H1 (cell line): ENCODE measurements at regions not wholly inside any gene's neighbourhood (a gene's known extent, or its start where the extent isn't known, plus 50 kb on each side); places are given as distances from the start of the nearest gene placed in this dataset.

Experiments used
- CTCF ChIA-PET: fragments of 300-600 bp; sonication (Branson Sonifier 250); formaldehyde crosslinking; loops from one replicate; lab custom pipeline; 2021; ENCODE audit not compliant: partially characterized antibody; lab: Charles Lee
- POLR2A ChIA-PET: fragments of 300-600 bp; sonication (Branson Sonifier 250); formaldehyde crosslinking; loops from one replicate; lab custom pipeline; 2021; ENCODE audit warnings: inconsistent platforms; ENCODE audit not compliant: partially characterized antibody; lab: Charles Lee
- DNase-seq, 2 experiments: peaks; one replicate each; pipeline versions ENCODE4 v3.0.0 to v3.0.0-alpha.2; 2010 to 2022; ENCODE audit warnings: low spot score in 2 of 2, low read depth in 1 of 2, mixed read lengths in 1 of 2
- FAIRE-seq: peaks from 2 replicates; lab custom pipeline; 2011; peaks lifted over from hg19 to GRCh38; lab: Jason Lieb, UNC
- H2AFZ ChIP-seq: 2 replicates; pipeline ENCODE4 v1.8.1; 2012; ENCODE audit warnings: low read length, inconsistent platforms
- H2AK5ac ChIP-seq: 2 replicates; pipeline ENCODE4 v1.6.1; 2013; ENCODE audit warnings: low read depth, low read length
- H2BK120ac ChIP-seq: replicated peaks from 2 replicates; pipeline ENCODE3; 2013; ENCODE audit warnings: low read depth, low read length, inconsistent platforms
- H2BK12ac ChIP-seq: 2 replicates; pipeline ENCODE4 v1.6.1; 2013; ENCODE audit warnings: low read depth, low read length
- H2BK15ac ChIP-seq: 2 replicates; pipeline ENCODE4 v1.6.1; 2013; ENCODE audit warnings: low read length
- H2BK20ac ChIP-seq: 2 replicates; pipeline ENCODE4 v1.6.1; 2013; ENCODE audit warnings: low read length
- H2BK5ac ChIP-seq: 2 replicates; pipeline ENCODE4 v1.6.1; 2013; ENCODE audit warnings: low read depth, low read length
- H3K14ac ChIP-seq: 2 replicates; pipeline ENCODE4 v1.6.1; 2013; ENCODE audit warnings: inconsistent platforms; ENCODE audit not compliant: insufficient read length
- H3K18ac ChIP-seq: 2 replicates; pipeline ENCODE4 v1.6.1; 2013; ENCODE audit warnings: low read length; ENCODE audit errors: extremely low read depth
- H3K23ac ChIP-seq: 2 replicates; pipeline ENCODE4 v1.6.1; 2013; ENCODE audit warnings: inconsistent platforms; ENCODE audit not compliant: insufficient read length
- H3K23me2 ChIP-seq: 2 replicates; pipeline ENCODE4 v1.6.1; 2013; ENCODE audit warnings: low read depth, low read length
- H3K27ac ChIP-seq: 2 replicates; pipeline ENCODE4 v1.6.1; 2011; ENCODE audit warnings: low read depth, low read length, inconsistent platforms
- H3K27me3 ChIP-seq, 4 experiments: replicated peaks in 1 of 4; 1 replicate in 1 of 4; 2 replicates in 3 of 4; pipeline versions ENCODE4 v1.6.1 to v1.8.1; 2011 to 2013; ENCODE audit warnings: low read length in 3 of 4, mild to moderate bottlenecking in 3 of 4, inconsistent platforms in 2 of 4, mixed read lengths in 2 of 4, moderate library complexity in 1 of 4; ENCODE audit not compliant: control insufficient read depth in 3 of 4, insufficient read depth in 3 of 4; ENCODE audit errors: extremely low read depth in 1 of 4
- H3K36me3 ChIP-seq, 4 experiments: 2 replicates each; pipeline versions ENCODE4 v1.6.1 to v1.8.1; 2011 to 2013; ENCODE audit warnings: mild to moderate bottlenecking in 4 of 4, low read length in 3 of 4, moderate library complexity in 2 of 4, control low read depth in 1 of 4, inconsistent platforms in 1 of 4; ENCODE audit not compliant: insufficient read depth in 4 of 4, control insufficient read depth in 2 of 4
- H3K4ac ChIP-seq: replicated peaks from 2 replicates; pipeline ENCODE3; 2013; ENCODE audit warnings: low read length, low read depth, mixed read lengths, inconsistent platforms; ENCODE audit not compliant: insufficient read length
- H3K4me1 ChIP-seq, 4 experiments: replicated peaks in 1 of 4; 1 replicate in 1 of 4; 2 replicates in 3 of 4; pipeline versions ENCODE4 v1.6.1 to v1.8.1; 2011 to 2013; ENCODE audit warnings: low read length in 3 of 4, inconsistent platforms in 2 of 4, mixed read lengths in 1 of 4; ENCODE audit not compliant: insufficient read depth in 4 of 4, control insufficient read depth in 3 of 4
- H3K4me2 ChIP-seq, 2 experiments: 2 replicates each; pipeline versions ENCODE4 v1.6.1 to v1.8.1; 2011 to 2013; ENCODE audit warnings: low read depth in 2 of 2, low read length in 2 of 2, control low read depth in 1 of 2, inconsistent platforms in 1 of 2, mild to moderate bottlenecking in 1 of 2; ENCODE audit not compliant: insufficient read depth in 1 of 2
- H3K4me3 ChIP-seq, 4 experiments: fragments of 200-600, 300-600 bp in 1 of 4; sonication (generic), shearing (Covaris generic), sonication (Bioruptor Twin) in 1 of 4; 2 replicates each; pipeline versions ENCODE4 v1.5.1 to v1.8.1; 2011 to 2016; ENCODE audit warnings: low read length in 4 of 4, low read depth in 3 of 4, control low read depth in 2 of 4, inconsistent platforms in 2 of 4, mild to moderate bottlenecking in 2 of 4, mixed read lengths in 1 of 4, moderate library complexity in 1 of 4; ENCODE audit not compliant: insufficient read depth in 2 of 4; ENCODE audit errors: extremely low read depth in 1 of 4
- H3K56ac ChIP-seq: replicated peaks from 2 replicates; pipeline ENCODE3; 2013; ENCODE audit warnings: low read depth, mild to moderate bottlenecking, mixed read lengths, low read length, inconsistent platforms; ENCODE audit not compliant: insufficient read length
- H3K79me1 ChIP-seq: 2 replicates; pipeline ENCODE4 v1.6.1; 2013; ENCODE audit warnings: low read depth, low read length, control low read depth
- H3K79me2 ChIP-seq, 2 experiments: 2 replicates each; pipeline versions ENCODE4 v1.6.1 to v1.8.1; 2012 to 2013; ENCODE audit warnings: low read length in 2 of 2, mild to moderate bottlenecking in 2 of 2, inconsistent platforms in 1 of 2; ENCODE audit not compliant: insufficient read depth in 2 of 2, control insufficient read depth in 1 of 2
- H3K9ac ChIP-seq, 4 experiments: replicated peaks in 1 of 4; 1 replicate in 1 of 4; 2 replicates in 3 of 4; pipeline versions ENCODE4 v1.6.1 to v1.8.1; 2011 to 2013; ENCODE audit warnings: low read depth in 3 of 4, low read length in 3 of 4, control low read depth in 2 of 4, mild to moderate bottlenecking in 2 of 4, moderate library complexity in 2 of 4, inconsistent platforms in 1 of 4; ENCODE audit errors: extremely low read depth in 1 of 4
- H3K9me3 ChIP-seq, 2 experiments: 2 replicates each; pipeline versions ENCODE4 v1.6.1 to v1.8.1; 2012 to 2013; ENCODE audit warnings: mild to moderate bottlenecking in 2 of 2, moderate library complexity in 2 of 2, control low read depth in 1 of 2, inconsistent platforms in 1 of 2, low read depth in 1 of 2, low read length in 1 of 2, mixed read lengths in 1 of 2; ENCODE audit not compliant: insufficient read depth in 2 of 2
- H4K20me1 ChIP-seq, 2 experiments: replicated peaks in 1 of 2; 2 replicates each; pipeline versions ENCODE3 to v1.8.1; 2011 to 2013; ENCODE audit warnings: inconsistent platforms in 2 of 2, low read length in 2 of 2, mild to moderate bottlenecking in 1 of 2; ENCODE audit not compliant: insufficient read depth in 2 of 2, control insufficient read depth in 1 of 2
- H4K5ac ChIP-seq: 2 replicates; pipeline ENCODE4 v1.6.1; 2013; ENCODE audit warnings: low read length, low read depth, mixed read lengths, inconsistent platforms; ENCODE audit not compliant: insufficient read length
- H4K8ac ChIP-seq: 2 replicates; pipeline ENCODE4 v1.8.0; 2013; ENCODE audit warnings: mild to moderate bottlenecking, moderate library complexity, low read length, inconsistent platforms; ENCODE audit not compliant: insufficient read depth; ENCODE audit errors: extremely low read depth
- H4K91ac ChIP-seq: replicated peaks from 2 replicates; pipeline ENCODE3; 2013; ENCODE audit warnings: low read length, mixed read lengths, inconsistent platforms; ENCODE audit not compliant: insufficient read length
- WGBS, 2 experiments: shearing (Covaris generic) in 1 of 2; methylation state at CpG; one replicate each; pipeline versions ENCODE4 v1.1.6 to v1.1.7; 2013 to 2015; ENCODE audit warnings: low lambda C conversion rate in 2 of 2, mixed read lengths in 2 of 2, inconsistent platforms in 1 of 2, low coverage in 1 of 2, missing lambda C conversion rate in 1 of 2; ENCODE audit not compliant: insufficient replicate concordance in 2 of 2, insufficient coverage in 1 of 2, insufficient read length in 1 of 2; ENCODE audit errors: extremely low coverage in 1 of 2, missing lambda C conversion rate in 1 of 2; 5-methylcytosine and 5-hydroxymethylcytosine counted together
- TF ChIP-seq, protein P1 (sequence below): fragments of 300-600 bp; sonication (generic); IDR thresholded peaks from 2 replicates; pipeline ENCODE4 v1.7.1; 2012; ENCODE audit warnings: low read length, moderate library complexity, mild to moderate bottlenecking, inconsistent platforms; ENCODE audit not compliant: insufficient replicate concordance

DNA sequence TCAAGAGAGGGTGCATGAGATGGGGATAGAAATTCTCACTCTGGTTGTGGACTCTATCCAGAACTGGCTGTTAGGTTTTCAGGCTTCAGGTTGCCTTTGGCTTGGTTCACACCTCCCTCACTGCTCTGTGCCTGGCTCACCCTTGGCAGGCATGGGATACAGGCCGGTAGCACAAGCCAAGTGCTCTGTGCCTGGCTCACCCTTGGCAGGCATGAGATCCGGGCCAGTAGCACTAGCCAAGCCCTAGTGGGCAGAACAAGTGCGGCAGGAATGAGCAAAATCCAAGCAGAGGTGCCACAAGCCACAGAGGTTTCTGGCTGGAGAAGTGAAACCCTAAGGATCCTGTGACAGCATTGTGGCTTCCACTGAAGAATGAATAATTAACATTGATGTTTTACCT, 1642.3 kb downstream of the C4orf33 start:
- Histone ChIP-seq H3K27me3 (no peaks in the 10 kb centered on the region), H3K18ac (no peak overlapping the region), H2BK12ac (no peak overlapping the region), H2BK15ac (no peak overlapping the region), H2BK5ac (no peak overlapping the region), H3K4ac (no peak overlapping the region), H2AK5ac (no peak overlapping the region), H3K23me2 (no peaks in the 10 kb centered on the region), H3K4me2 (no peak overlapping the region), H3K79me1 (no peaks in the 10 kb centered on the region), H3K56ac (no peak overlapping the region), H3K79me2 (no peaks in the 10 kb centered on the region), H4K5ac (no peak overlapping the region), H3K9me3 (0 out of 4 replicates have a peak, but pooled peaks cover 0 to 3% of the 10 kb centered on the region in 2 experiments), H3K23ac (no peak overlapping the region), H2BK120ac (no peak overlapping the region), H3K14ac (no peak overlapping the region), H3K9ac (no peak overlapping the region), H4K20me1 (no peaks in the 10 kb centered on the region), H3K4me1 (no peaks in the 10 kb centered on the region), H4K8ac (no peak overlapping the region), H3K36me3 (no peaks in the 10 kb centered on the region), H2AFZ (no peak overlapping the region), H3K27ac (no peak overlapping the region), H2BK20ac (no peak overlapping the region), H3K4me3 (no peak overlapping the region), H4K91ac (no peak overlapping the region)
- WGBS, 2 experiments = 92% methylated on average over 3 of the region's 3 CpGs; no CpG with 5 or more reads in 1 of the 2 experiments
- POLR2A ChIA-PET = no interaction called here
- FAIRE-seq = no peak
- CTCF ChIA-PET = interaction anchor here (0.6 to 1.3 kb wide), 4 partner anchors 22 to 723 kb away, joined by 3 to 4 read pairs (median 4); no protein-coding TSS in a partner anchor
- no peak for DNase-seq
- TF ChIP-seq, protein P1, sequence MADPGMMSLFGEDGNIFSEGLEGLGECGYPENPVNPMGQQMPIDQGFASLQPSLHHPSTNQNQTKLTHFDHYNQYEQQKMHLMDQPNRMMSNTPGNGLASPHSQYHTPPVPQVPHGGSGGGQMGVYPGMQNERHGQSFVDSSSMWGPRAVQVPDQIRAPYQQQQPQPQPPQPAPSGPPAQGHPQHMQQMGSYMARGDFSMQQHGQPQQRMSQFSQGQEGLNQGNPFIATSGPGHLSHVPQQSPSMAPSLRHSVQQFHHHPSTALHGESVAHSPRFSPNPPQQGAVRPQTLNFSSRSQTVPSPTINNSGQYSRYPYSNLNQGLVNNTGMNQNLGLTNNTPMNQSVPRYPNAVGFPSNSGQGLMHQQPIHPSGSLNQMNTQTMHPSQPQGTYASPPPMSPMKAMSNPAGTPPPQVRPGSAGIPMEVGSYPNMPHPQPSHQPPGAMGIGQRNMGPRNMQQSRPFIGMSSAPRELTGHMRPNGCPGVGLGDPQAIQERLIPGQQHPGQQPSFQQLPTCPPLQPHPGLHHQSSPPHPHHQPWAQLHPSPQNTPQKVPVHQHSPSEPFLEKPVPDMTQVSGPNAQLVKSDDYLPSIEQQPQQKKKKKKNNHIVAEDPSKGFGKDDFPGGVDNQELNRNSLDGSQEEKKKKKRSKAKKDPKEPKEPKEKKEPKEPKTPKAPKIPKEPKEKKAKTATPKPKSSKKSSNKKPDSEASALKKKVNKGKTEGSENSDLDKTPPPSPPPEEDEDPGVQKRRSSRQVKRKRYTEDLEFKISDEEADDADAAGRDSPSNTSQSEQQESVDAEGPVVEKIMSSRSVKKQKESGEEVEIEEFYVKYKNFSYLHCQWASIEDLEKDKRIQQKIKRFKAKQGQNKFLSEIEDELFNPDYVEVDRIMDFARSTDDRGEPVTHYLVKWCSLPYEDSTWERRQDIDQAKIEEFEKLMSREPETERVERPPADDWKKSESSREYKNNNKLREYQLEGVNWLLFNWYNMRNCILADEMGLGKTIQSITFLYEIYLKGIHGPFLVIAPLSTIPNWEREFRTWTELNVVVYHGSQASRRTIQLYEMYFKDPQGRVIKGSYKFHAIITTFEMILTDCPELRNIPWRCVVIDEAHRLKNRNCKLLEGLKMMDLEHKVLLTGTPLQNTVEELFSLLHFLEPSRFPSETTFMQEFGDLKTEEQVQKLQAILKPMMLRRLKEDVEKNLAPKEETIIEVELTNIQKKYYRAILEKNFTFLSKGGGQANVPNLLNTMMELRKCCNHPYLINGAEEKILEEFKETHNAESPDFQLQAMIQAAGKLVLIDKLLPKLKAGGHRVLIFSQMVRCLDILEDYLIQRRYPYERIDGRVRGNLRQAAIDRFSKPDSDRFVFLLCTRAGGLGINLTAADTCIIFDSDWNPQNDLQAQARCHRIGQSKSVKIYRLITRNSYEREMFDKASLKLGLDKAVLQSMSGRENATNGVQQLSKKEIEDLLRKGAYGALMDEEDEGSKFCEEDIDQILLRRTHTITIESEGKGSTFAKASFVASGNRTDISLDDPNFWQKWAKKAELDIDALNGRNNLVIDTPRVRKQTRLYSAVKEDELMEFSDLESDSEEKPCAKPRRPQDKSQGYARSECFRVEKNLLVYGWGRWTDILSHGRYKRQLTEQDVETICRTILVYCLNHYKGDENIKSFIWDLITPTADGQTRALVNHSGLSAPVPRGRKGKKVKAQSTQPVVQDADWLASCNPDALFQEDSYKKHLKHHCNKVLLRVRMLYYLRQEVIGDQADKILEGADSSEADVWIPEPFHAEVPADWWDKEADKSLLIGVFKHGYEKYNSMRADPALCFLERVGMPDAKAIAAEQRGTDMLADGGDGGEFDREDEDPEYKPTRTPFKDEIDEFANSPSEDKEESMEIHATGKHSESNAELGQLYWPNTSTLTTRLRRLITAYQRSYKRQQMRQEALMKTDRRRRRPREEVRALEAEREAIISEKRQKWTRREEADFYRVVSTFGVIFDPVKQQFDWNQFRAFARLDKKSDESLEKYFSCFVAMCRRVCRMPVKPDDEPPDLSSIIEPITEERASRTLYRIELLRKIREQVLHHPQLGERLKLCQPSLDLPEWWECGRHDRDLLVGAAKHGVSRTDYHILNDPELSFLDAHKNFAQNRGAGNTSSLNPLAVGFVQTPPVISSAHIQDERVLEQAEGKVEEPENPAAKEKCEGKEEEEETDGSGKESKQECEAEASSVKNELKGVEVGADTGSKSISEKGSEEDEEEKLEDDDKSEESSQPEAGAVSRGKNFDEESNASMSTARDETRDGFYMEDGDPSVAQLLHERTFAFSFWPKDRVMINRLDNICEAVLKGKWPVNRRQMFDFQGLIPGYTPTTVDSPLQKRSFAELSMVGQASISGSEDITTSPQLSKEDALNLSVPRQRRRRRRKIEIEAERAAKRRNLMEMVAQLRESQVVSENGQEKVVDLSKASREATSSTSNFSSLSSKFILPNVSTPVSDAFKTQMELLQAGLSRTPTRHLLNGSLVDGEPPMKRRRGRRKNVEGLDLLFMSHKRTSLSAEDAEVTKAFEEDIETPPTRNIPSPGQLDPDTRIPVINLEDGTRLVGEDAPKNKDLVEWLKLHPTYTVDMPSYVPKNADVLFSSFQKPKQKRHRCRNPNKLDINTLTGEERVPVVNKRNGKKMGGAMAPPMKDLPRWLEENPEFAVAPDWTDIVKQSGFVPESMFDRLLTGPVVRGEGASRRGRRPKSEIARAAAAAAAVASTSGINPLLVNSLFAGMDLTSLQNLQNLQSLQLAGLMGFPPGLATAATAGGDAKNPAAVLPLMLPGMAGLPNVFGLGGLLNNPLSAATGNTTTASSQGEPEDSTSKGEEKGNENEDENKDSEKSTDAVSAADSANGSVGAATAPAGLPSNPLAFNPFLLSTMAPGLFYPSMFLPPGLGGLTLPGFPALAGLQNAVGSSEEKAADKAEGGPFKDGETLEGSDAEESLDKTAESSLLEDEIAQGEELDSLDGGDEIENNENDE = no peak
